ENCODE measurements at regions not wholly inside any gene's neighbourhood (a gene's known extent, or its start where the extent isn't known, plus 50 kb on each side); places are given as distances from the start of the nearest gene placed in this dataset.

GRCh38 chr3:66110840-66111239 lies 72.1 kb upstream of the MAGI1 start:
- H3K27me3 ChIP-seq (ENCODE audit: control insufficient read depth, insufficient read depth, low read length) = no peaks in the 10 kb centered on the region
- TF ChIP-seq CTCF (IDR thresholded peaks at IDR 0.05; ENCODE audit: low read depth, low read length) = no peak
- H3K4me3 ChIP-seq (ENCODE audit: low read depth, low read length) = no peak overlapping the region
- DNase-seq (ENCODE audit: low read depth, low spot score) = no peak
- POLR2A ChIA-PET = no interaction called here
- no peak overlapping the region for H3K27ac ChIP-seq (ENCODE audit: low read depth, low read length)
- no peaks in the 10 kb centered on the region; the same call in 1 of the 2 replicates for H3K9me3 ChIP-seq (ENCODE audit: control insufficient read depth, insufficient read depth, low read length)
- CTCF ChIA-PET = no interaction called here

DNA sequence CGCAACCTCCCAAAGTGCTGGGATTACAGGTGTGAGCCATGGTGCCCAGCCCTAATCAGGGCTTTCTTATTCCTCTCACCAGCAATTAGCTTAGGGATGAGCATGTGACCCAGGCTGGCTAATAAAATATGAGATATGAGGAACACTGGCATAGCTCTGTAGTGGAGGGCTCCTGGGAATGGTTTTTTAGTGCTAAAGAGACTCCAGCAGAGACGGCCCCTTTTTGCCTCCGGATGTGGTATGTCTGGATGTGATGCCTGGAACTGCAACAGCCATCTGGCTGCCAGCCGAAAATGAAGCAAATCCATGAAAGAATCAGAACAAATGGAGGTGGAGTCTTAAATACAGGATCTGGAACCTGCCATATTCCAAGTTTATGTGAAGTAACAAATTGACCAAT lies 69.1 kb upstream of the MAGI1 start:
- no peak for TF ChIP-seq CTCF (IDR thresholded peaks at IDR 0.05; ENCODE audit: low read depth, low read length)
- Histone ChIP-seq H3K27ac (ENCODE audit: low read depth, low read length) (no peak overlapping the region), H3K9me3 (ENCODE audit: control insufficient read depth, insufficient read depth, low read length) (no peaks in the 10 kb centered on the region; the same call in 1 of the 2 replicates), H3K4me3 (ENCODE audit: low read depth, low read length) (no peak overlapping the region), H3K27me3 (ENCODE audit: control insufficient read depth, insufficient read depth, low read length) (no peaks in the 10 kb centered on the region)
- DNase-seq (ENCODE audit: low read depth, low spot score) = no peak
- ChIA-PET CTCF (no interaction called here), POLR2A (no interaction called here)

GRCh38 chr3:66106788-66107187 lies 68.1 kb upstream of the MAGI1 start:
- ChIA-PET POLR2A (interaction anchor here (0.7 to 1.2 kb wide), 2 partner anchors 9 to 20 kb away, joined by 3 to 4 read pairs; no protein-coding TSS in a partner anchor), CTCF (interaction anchor here (0.6 to 0.7 kb wide), 2 partner anchors 9 to 423 kb away, joined by 3 to 9 read pairs; no protein-coding TSS in a partner anchor)
- H3K4me3 ChIP-seq (ENCODE audit: low read depth, low read length) = no peak overlapping the region
- TF ChIP-seq CTCF (IDR thresholded peaks at IDR 0.05; ENCODE audit: low read depth, low read length) = no peak
- H3K27me3 ChIP-seq (ENCODE audit: control insufficient read depth, insufficient read depth, low read length) = no peaks in the 10 kb centered on the region
- DNase-seq (ENCODE audit: low read depth, low spot score) = no peak
- no peaks in the 10 kb centered on the region; the same call in 1 of the 2 replicates for H3K9me3 ChIP-seq (ENCODE audit: control insufficient read depth, insufficient read depth, low read length)
- no peak overlapping the region for H3K27ac ChIP-seq (ENCODE audit: low read depth, low read length)

GRCh38 chr3:66104535-66104934 lies 65.8 kb upstream of the MAGI1 start:
- no peak for DNase-seq (ENCODE audit: low read depth, low spot score)
- Histone ChIP-seq H3K4me3 (ENCODE audit: low read depth, low read length) (no peak overlapping the region), H3K27ac (ENCODE audit: low read depth, low read length) (no peak overlapping the region), H3K9me3 (ENCODE audit: control insufficient read depth, insufficient read depth, low read length) (no peaks in the 10 kb centered on the region; the same call in 1 of the 2 replicates), H3K27me3 (ENCODE audit: control insufficient read depth, insufficient read depth, low read length) (no peaks in the 10 kb centered on the region)
- no peak for TF ChIP-seq CTCF (IDR thresholded peaks at IDR 0.05; ENCODE audit: low read depth, low read length)
- CTCF ChIA-PET = no interaction called here
- POLR2A ChIA-PET = no interaction called here

GRCh38 chr3:66103729-66104128 lies 65.0 kb upstream of the MAGI1 start:
- H3K27ac ChIP-seq (ENCODE audit: low read depth, low read length) = no peak overlapping the region
- no peak for DNase-seq (ENCODE audit: low read depth, low spot score)
- no peak overlapping the region for H3K4me3 ChIP-seq (ENCODE audit: low read depth, low read length)
- no peak for TF ChIP-seq CTCF (IDR thresholded peaks at IDR 0.05; ENCODE audit: low read depth, low read length)
- ChIA-PET CTCF (no interaction called here), POLR2A (no interaction called here)
- no peaks in the 10 kb centered on the region; the same call in 1 of the 2 replicates for H3K9me3 ChIP-seq (ENCODE audit: control insufficient read depth, insufficient read depth, low read length)
- H3K27me3 ChIP-seq (ENCODE audit: control insufficient read depth, insufficient read depth, low read length) = no peaks in the 10 kb centered on the region
